Thymus (tissue), 11 donors: ENCODE measurements at regions not wholly inside any gene's neighbourhood (a gene's known extent, or its start where the extent isn't known, plus 50 kb on each side); places are given as distances from the start of the nearest gene placed in this dataset.

Experiments
- DNase-seq, 9 donors: peaks; one replicate each; pipeline ENCODE4 v3.0.0-alpha.2; 2013; ENCODE audit warnings: low spot score in 9 of 9, low read depth in 6 of 9, missing footprints in 1 of 9
- H3K27ac ChIP-seq, 2 donors: one replicate each; pipeline ENCODE4 v1.5.1; 2013; ENCODE audit warnings: control low read depth in 1 of 2, low read depth in 1 of 2, low read length in 1 of 2, mild to moderate bottlenecking in 1 of 2, moderate library complexity in 1 of 2
- H3K27me3 ChIP-seq, 2 donors: one replicate each; pipeline ENCODE4 v1.5.1; 2013; ENCODE audit warnings: low read length in 1 of 2; ENCODE audit not compliant: control insufficient read depth in 2 of 2, insufficient read depth in 1 of 2
- H3K36me3 ChIP-seq, 2 donors: one replicate each; pipeline ENCODE4 v1.5.1; 2013; ENCODE audit warnings: low read length in 1 of 2, mild to moderate bottlenecking in 1 of 2, moderate library complexity in 1 of 2; ENCODE audit not compliant: control insufficient read depth in 2 of 2, insufficient read depth in 2 of 2
- H3K4me1 ChIP-seq, 2 donors: one replicate each; pipeline ENCODE4 v1.5.1; 2013; ENCODE audit warnings: low read length in 2 of 2; ENCODE audit not compliant: control insufficient read depth in 2 of 2, insufficient read depth in 2 of 2
- H3K4me3 ChIP-seq, 2 donors: one replicate each; pipeline ENCODE4 v1.5.1; 2013; ENCODE audit warnings: low read length in 2 of 2, control low read depth in 1 of 2, mild to moderate bottlenecking in 1 of 2
- H3K9me3 ChIP-seq, 2 donors: one replicate each; pipeline ENCODE4 v1.5.1; 2013; ENCODE audit warnings: low read length in 1 of 2, mild to moderate bottlenecking in 1 of 2; ENCODE audit not compliant: control insufficient read depth in 2 of 2, insufficient read depth in 1 of 2
- WGBS: extraction: QIAGEN DNeasy Blood & Tissue Kit; methylation state at CpG from one replicate; pipeline ENCODE4 v1.1.7; 2013; 5-methylcytosine and 5-hydroxymethylcytosine counted together
- donor health status: healthy.

DNA sequence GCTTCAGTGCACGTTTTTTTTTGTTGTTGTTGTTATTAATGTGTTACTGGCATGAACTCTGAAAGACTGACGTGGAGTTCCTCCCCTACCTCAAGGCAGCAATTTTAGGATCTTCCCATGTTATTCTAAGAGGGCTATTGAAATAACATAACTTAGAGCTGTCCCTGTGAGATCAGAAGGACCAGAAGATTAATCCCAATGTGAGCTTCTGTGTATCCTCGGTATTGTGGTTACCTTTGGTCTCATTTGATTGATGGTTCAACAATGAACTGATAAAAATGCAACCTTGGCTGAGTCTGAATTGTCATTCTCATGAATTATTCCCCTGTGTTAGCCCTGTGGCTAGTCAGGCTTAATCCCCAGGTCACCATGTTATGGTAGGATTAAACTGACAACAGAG lies 394.1 kb downstream of the TRIB2 start:
- WGBS: 85% methylated on average over 3 of the region's 3 CpGs
- Histone ChIP-seq H3K4me3 (no peak overlapping the region), H3K36me3 (no peaks in the 10 kb centered on the region), H3K4me1 (no peaks in the 10 kb centered on the region), H3K27me3 (no peaks in the 10 kb centered on the region), H3K9me3 (no peaks in the 10 kb centered on the region), H3K27ac (no peak overlapping the region)
- no peak for DNase-seq

DNA sequence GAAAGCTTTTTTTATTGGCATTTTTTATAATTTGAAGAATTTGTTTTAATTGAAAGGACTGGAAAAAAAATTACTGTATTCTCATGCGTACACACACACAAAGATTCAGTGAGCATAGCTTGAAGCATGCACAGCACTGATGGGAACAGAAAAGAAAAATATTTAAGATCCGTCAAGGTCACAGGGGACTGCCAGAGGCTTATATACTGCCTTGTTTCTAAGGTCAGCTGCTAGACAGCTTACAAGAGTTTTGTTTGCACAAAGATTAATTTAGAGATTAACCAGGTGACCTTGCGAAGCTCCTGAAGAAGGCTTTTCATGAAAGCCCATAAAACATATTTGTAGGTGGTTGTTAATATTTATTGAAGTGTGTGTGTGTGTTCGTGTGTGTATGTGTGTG lies 396.3 kb downstream of the TRIB2 start:
- no peaks in the 10 kb centered on the region for H3K4me1 ChIP-seq
- no peak overlapping the region for H3K27ac ChIP-seq
- no peak overlapping the region for H3K4me3 ChIP-seq
- no peaks in the 10 kb centered on the region for H3K9me3 ChIP-seq
- DNase-seq: no peak
- H3K27me3 ChIP-seq: no peaks in the 10 kb centered on the region
- no peaks in the 10 kb centered on the region for H3K36me3 ChIP-seq
- WGBS: 92% methylated on average over 4 of the region's 4 CpGs

GRCh38 chr2:13114391-13114790 lies 397.7 kb downstream of the TRIB2 start:
- Histone ChIP-seq H3K27ac (no peak overlapping the region), H3K36me3 (no peaks in the 10 kb centered on the region), H3K27me3 (no peaks in the 10 kb centered on the region), H3K4me1 (no peaks in the 10 kb centered on the region), H3K4me3 (no peak overlapping the region), H3K9me3 (no peaks in the 10 kb centered on the region)
- 58% methylated on average over 1 of the region's 1 CpG for WGBS
- no peak for DNase-seq

DNA sequence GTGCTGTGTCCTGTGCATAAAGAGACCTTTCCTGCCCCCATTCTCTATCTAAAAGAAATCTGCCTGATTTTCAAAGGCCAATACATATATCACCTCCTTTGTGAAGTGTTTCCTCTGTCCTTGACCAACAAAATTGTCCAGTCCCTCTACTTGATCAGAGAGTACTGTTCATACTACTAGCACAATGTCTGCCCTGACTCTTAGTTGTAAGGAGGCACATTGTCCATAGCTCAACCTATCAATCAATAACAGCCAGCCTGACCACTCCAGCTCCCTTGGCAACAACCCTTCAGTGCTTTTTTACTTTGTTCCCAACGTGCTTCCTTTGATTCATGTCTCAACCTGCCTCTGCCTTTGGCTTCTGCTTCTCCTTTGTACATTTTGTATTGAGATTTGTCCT lies 398.9 kb downstream of the TRIB2 start:
- no peaks in the 10 kb centered on the region for H3K9me3 ChIP-seq
- WGBS: 10% methylated on average over 1 of the region's 1 CpG
- H3K4me3 ChIP-seq: no peak overlapping the region
- DNase-seq: no peak
- H3K36me3 ChIP-seq: no peaks in the 10 kb centered on the region
- no peaks in the 10 kb centered on the region for H3K4me1 ChIP-seq
- H3K27me3 ChIP-seq: no peaks in the 10 kb centered on the region
- no peak overlapping the region for H3K27ac ChIP-seq

- H3K36me3 ChIP-seq: no peaks in the 10 kb centered on the region
- 95% methylated on average over 6 of the region's 6 CpGs for WGBS
- no peak overlapping the region for H3K4me3 ChIP-seq
- H3K27ac ChIP-seq: no peak overlapping the region
- H3K9me3 ChIP-seq: no peaks in the 10 kb centered on the region
- H3K27me3 ChIP-seq: no peaks in the 10 kb centered on the region
- DNase-seq: no peak
- H3K4me1 ChIP-seq: no peaks in the 10 kb centered on the region
These were observed 404.4 kb downstream of the TRIB2 start for GRCh38 chr2:13121096-13121495.

- no peak overlapping the region for H3K27ac ChIP-seq
- no peak for DNase-seq
- no peaks in the 10 kb centered on the region for H3K36me3 ChIP-seq
- H3K27me3 ChIP-seq: no peaks in the 10 kb centered on the region
- H3K9me3 ChIP-seq: no peaks in the 10 kb centered on the region
- 56% methylated on average over 1 of the region's 1 CpG for WGBS
- H3K4me3 ChIP-seq: no peak overlapping the region
- H3K4me1 ChIP-seq: no peaks in the 10 kb centered on the region
These were observed 411.4 kb downstream of the TRIB2 start for GRCh38 chr2:13128139-13128538.

- no peaks in the 10 kb centered on the region for H3K27me3 ChIP-seq
- no peaks in the 10 kb centered on the region for H3K36me3 ChIP-seq
- no peak overlapping the region for H3K4me3 ChIP-seq
- H3K27ac ChIP-seq: no peak overlapping the region
- H3K4me1 ChIP-seq: no peaks in the 10 kb centered on the region
- no peak for DNase-seq
- no peaks in the 10 kb centered on the region for H3K9me3 ChIP-seq
- WGBS: 94% methylated on average over 3 of the region's 3 CpGs
These were observed 418.6 kb downstream of the TRIB2 start for GRCh38 chr2:13135369-13135768.

DNA sequence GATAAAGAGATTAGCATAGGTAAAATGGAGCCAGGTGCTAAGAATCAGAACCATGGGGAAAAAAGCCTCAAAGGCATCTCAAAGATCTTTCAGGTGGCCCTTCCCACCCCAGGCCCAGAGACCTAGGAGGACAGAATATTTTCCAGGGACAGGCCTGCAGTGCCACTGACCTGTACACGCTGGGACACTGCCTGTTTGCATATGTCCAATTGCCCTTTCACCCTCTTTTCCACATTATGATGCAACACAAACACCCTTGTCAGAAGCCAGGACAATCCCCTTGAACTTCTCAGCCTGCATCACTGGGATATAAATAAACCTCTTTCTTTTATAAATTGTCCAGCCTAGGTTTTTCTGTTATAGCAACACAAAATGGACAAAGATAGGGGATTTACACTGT lies 419.1 kb downstream of the TRIB2 start:
- Histone ChIP-seq H3K9me3 (no peaks in the 10 kb centered on the region), H3K4me3 (no peak overlapping the region), H3K27me3 (no peaks in the 10 kb centered on the region), H3K27ac (no peak overlapping the region), H3K36me3 (no peaks in the 10 kb centered on the region), H3K4me1 (no peaks in the 10 kb centered on the region)
- DNase-seq: no peak
- WGBS: 93% methylated on average over 1 of the region's 1 CpG

- Histone ChIP-seq H3K9me3 (no peaks in the 10 kb centered on the region), H3K4me1 (no peaks in the 10 kb centered on the region), H3K27ac (no peak overlapping the region), H3K27me3 (no peaks in the 10 kb centered on the region), H3K36me3 (no peaks in the 10 kb centered on the region), H3K4me3 (no peak overlapping the region)
- WGBS: 92% methylated on average over 3 of the region's 3 CpGs
- DNase-seq: no peak
These were observed 420.9 kb downstream of the TRIB2 start for GRCh38 chr2:13137679-13138078.

DNA sequence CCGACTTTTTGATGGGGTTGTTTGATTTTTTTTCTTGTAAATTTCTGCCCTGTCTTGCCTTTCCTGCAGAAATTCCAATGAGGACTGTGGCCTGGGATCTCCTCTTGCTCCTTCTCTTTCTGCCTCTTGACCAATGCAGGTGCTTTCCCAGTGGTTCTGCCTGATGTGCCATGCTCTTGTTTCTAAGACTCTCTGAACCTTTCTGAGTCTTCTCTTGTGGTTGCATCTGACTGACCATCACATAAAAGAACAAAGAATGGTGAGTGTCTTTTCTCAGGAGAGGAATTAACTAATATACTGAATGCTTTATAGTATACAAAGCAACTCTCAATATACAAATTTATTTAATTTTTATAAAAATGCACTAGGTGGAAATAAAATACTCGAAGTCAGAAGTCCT lies 424.6 kb downstream of the TRIB2 start:
- H3K27me3 ChIP-seq: no peaks in the 10 kb centered on the region
- no peak for DNase-seq
- no peaks in the 10 kb centered on the region for H3K9me3 ChIP-seq
- no peak overlapping the region for H3K4me3 ChIP-seq
- no peaks in the 10 kb centered on the region for H3K4me1 ChIP-seq
- 92% methylated on average over 2 of the region's 2 CpGs for WGBS
- H3K27ac ChIP-seq: no peak overlapping the region
- no peaks in the 10 kb centered on the region for H3K36me3 ChIP-seq
